WTC11 (cell line): ENCODE measurements at regions not wholly inside any gene's neighbourhood (a gene's known extent, or its start where the extent isn't known, plus 50 kb on each side); places are given as distances from the start of the nearest gene placed in this dataset.
A peak's percentile ranks its signal among the peaks of the same experiment; 100 is the strongest.

Experiments used
- ATAC-seq: fragments of 200-7000 bp; cut with Tn5 transposase; 2 replicates; pipeline ENCODE4 v1.10.0; 2021; ENCODE audit warnings: mild to moderate bottlenecking, moderate library complexity
- CTCF ChIA-PET: fragments of 300-600 bp; sonication (Branson Sonifier 250); formaldehyde crosslinking; loops from one replicate; lab custom pipeline; 2021; ENCODE audit warnings: antibody characterized with exemption; lab: Charles Lee
- POLR2A ChIA-PET: fragments of 350-600 bp; sonication (Branson Sonifier 250); formaldehyde crosslinking; loops from one replicate; lab custom pipeline; 2021; ENCODE audit warnings: antibody characterized with exemption; lab: Charles Lee
- DNase-seq: peaks from one replicate; pipeline ENCODE4 v3.0.0; 2021; ENCODE audit warnings: low spot score
- H3K27ac Mint-ChIP-seq: 2 replicates; pipeline ENCODE4 v1.8.0; 2021; ENCODE audit warnings: mixed read lengths
- H3K27me3 Mint-ChIP-seq: 2 replicates; pipeline ENCODE4 v1.8.0; 2021; ENCODE audit warnings: low read depth, mild to moderate bottlenecking, moderate library complexity, mixed read lengths
- H3K36me3 Mint-ChIP-seq: 2 replicates; pipeline ENCODE4 v1.8.0; 2021; ENCODE audit warnings: mixed read lengths
- H3K4me1 Mint-ChIP-seq: 2 replicates; pipeline ENCODE4 v1.8.0; 2022; ENCODE audit warnings: mixed read lengths
- H3K4me3 Mint-ChIP-seq: 2 replicates; pipeline ENCODE4 v1.8.0; 2021; ENCODE audit warnings: mild to moderate bottlenecking, moderate library complexity, mixed read lengths
- H3K9me3 Mint-ChIP-seq: 2 replicates; pipeline ENCODE4 v1.8.0; 2021; ENCODE audit warnings: mixed read lengths
- ATF1 ChIP-seq: sonication (generic); formaldehyde crosslinking; IDR thresholded peaks from 2 replicates; pipeline ENCODE4 v1.8.1; 2023; ENCODE audit warnings: mild to moderate bottlenecking, moderate library complexity, missing genetic modification reagents
- CREB1 ChIP-seq: sonication (generic); formaldehyde crosslinking; IDR thresholded peaks from 2 replicates; pipeline ENCODE4 v1.8.0; 2023; ENCODE audit warnings: mild to moderate bottlenecking, missing genetic modification reagents
- GABPB1 ChIP-seq: sonication (generic); formaldehyde crosslinking; IDR thresholded peaks from 2 replicates; pipeline ENCODE4 v1.8.1; 2023; ENCODE audit warnings: mild to moderate bottlenecking, missing genetic modification reagents
- GRHL2 ChIP-seq: fragments of 250-450 bp; sonication (Bioruptor Pico); IDR thresholded peaks from 2 replicates; pipeline ENCODE4 v1.8.0; 2022; ENCODE audit warnings: mild to moderate bottlenecking, moderate library complexity; ENCODE audit not compliant: insufficient replicate concordance, severe bottlenecking
- HMGXB4 ChIP-seq: sonication (generic); formaldehyde crosslinking; IDR thresholded peaks from 2 replicates; pipeline ENCODE4 v1.8.1; 2023; ENCODE audit warnings: mild to moderate bottlenecking, moderate library complexity, missing genetic modification reagents
- MLX ChIP-seq: sonication (generic); formaldehyde crosslinking; IDR thresholded peaks from 2 replicates; pipeline ENCODE4 v1.8.1; 2023; ENCODE audit warnings: mild to moderate bottlenecking, missing genetic modification reagents, moderate library complexity
- NFE2L1 ChIP-seq: sonication (generic); formaldehyde crosslinking; IDR thresholded peaks from 2 replicates; pipeline ENCODE4 v1.8.1; 2023; ENCODE audit warnings: missing genetic modification reagents
- NFYB ChIP-seq: sonication (generic); formaldehyde crosslinking; conservative IDR thresholded peaks from 2 replicates; pipeline ENCODE4 v1.8.0; 2022; ENCODE audit warnings: low read depth, missing genetic modification reagents
- OVOL2 ChIP-seq: fragments of 250-450 bp; sonication (Bioruptor Pico); IDR thresholded peaks from 2 replicates; pipeline ENCODE4 v1.9.0; 2021; ENCODE audit warnings: mild to moderate bottlenecking, borderline replicate concordance
- SMAD3 ChIP-seq: sonication (generic); formaldehyde crosslinking; IDR thresholded peaks from 2 replicates; pipeline ENCODE4 v1.8.0; 2022; ENCODE audit warnings: missing genetic modification reagents, mild to moderate bottlenecking, borderline replicate concordance
- SOX15 ChIP-seq: fragments of 250-450 bp; sonication (Bioruptor Pico); IDR thresholded peaks from 2 replicates; pipeline ENCODE4 v1.9.0; 2021; ENCODE audit warnings: mild to moderate bottlenecking
- SP1 ChIP-seq: sonication (generic); formaldehyde crosslinking; conservative IDR thresholded peaks from 2 replicates; pipeline ENCODE4 v1.8.1; 2022; ENCODE audit warnings: missing genetic modification reagents
- TEAD1 ChIP-seq: sonication (generic); formaldehyde crosslinking; IDR thresholded peaks from 2 replicates; pipeline ENCODE4 v1.8.0; 2022; ENCODE audit warnings: mild to moderate bottlenecking, missing genetic modification reagents
- TP53 ChIP-seq: sonication (generic); formaldehyde crosslinking; IDR thresholded peaks from 2 replicates; pipeline ENCODE4 v1.8.1; 2023; ENCODE audit warnings: mild to moderate bottlenecking, missing genetic modification reagents
- ZNF232 ChIP-seq: sonication (generic); formaldehyde crosslinking; IDR thresholded peaks from 2 replicates; pipeline ENCODE4 v1.8.0; 2022; ENCODE audit warnings: mild to moderate bottlenecking, missing genetic modification reagents
- ZNF423 ChIP-seq: fragments of 250-450 bp; sonication (Bioruptor Pico); IDR thresholded peaks from 2 replicates; pipeline ENCODE4 v2.1.2; 2022; ENCODE audit warnings: mild to moderate bottlenecking, moderate library complexity
- ZNF532 ChIP-seq: fragments of 250-450 bp; sonication (Bioruptor Pico); IDR thresholded peaks from 2 replicates; pipeline ENCODE4 v1.9.0; 2021; ENCODE audit warnings: mild to moderate bottlenecking, borderline replicate concordance
- TF ChIP-seq, protein P1 (sequence below): sonication (generic); formaldehyde crosslinking; conservative IDR thresholded peaks from 2 replicates; pipeline ENCODE4 v1.8.1; 2022; ENCODE audit warnings: mild to moderate bottlenecking, missing genetic modification reagents
- TF ChIP-seq, protein P2 (sequence below): sonication (generic); formaldehyde crosslinking; IDR thresholded peaks from 2 replicates; pipeline ENCODE4 v1.8.1; 2023; ENCODE audit warnings: mild to moderate bottlenecking, missing genetic modification reagents, borderline replicate concordance

GRCh38 chr2:234422981-234423431, 73.9 kb downstream of the ARL4C start (continued):
- TF ChIP-seq ZNF532 (CRISPR knock-in tag) = no peak
- TF ChIP-seq, protein P1, sequence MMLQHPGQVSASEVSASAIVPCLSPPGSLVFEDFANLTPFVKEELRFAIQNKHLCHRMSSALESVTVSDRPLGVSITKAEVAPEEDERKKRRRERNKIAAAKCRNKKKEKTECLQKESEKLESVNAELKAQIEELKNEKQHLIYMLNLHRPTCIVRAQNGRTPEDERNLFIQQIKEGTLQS (CRISPR knock-in tag) = no peak

GRCh38 chr2:234422273-234422732, 74.6 kb downstream of the ARL4C start:
- POLR2A ChIA-PET = no interaction called here
- TF ChIP-seq SOX15 (CRISPR knock-in tag) = no peak
- Mint-ChIP-seq H3K27me3 (peaks cover 45% of the 10 kb centered on the region), H3K4me1 (peaks cover 18% of the 10 kb centered on the region), H3K36me3 (no peaks in the 10 kb centered on the region), H3K27ac (no peak overlapping the region), H3K9me3 (peaks cover 8% of the 10 kb centered on the region), H3K4me3 (no peak overlapping the region)
- ATAC-seq (no peak), DNase-seq (no peak)
- CTCF ChIA-PET = interaction anchor here (0.5 to 1.2 kb wide), 2 partner anchors 75 to 88 kb away, joined by 3 read pairs; partner anchors contain the start of gene ARL4C

DNA sequence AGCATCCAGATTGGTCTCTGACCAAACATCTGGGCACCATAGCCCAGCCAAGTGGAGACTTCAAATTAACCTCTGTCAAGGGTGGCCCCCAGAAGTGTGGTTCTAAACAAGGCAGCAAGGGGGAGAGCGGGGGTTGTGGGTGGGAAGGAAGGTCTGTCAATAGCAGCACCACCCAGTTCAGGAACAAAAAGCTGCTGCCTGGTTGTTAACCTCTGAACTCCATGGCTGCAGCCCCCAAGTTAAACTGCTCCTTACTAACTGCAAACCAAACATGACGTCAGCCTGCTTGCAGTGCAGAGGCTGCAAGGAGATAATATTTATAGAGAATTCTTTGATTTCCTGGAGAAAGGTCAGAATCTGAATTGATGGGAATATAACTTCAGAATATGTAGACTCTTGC, 76.5 kb downstream of the ARL4C start:
- Mint-ChIP-seq H3K4me3 (no peak overlapping the region), H3K4me1 (no peaks in the 10 kb centered on the region; the same call in 1 of the 2 replicates), H3K9me3 (peaks cover 8% of the 10 kb centered on the region), H3K36me3 (no peaks in the 10 kb centered on the region), H3K27ac (no peak overlapping the region)
- ChIA-PET POLR2A (no interaction called here), CTCF (no interaction called here)
- ATAC-seq (peak; percentile 41; the same call in 1 of the 2 replicates), DNase-seq (no peak)
- TF ChIP-seq GABPB1 (CRISPR knock-in tag) = no peak
- TF ChIP-seq GRHL2 = no peak
- TF ChIP-seq SMAD3 (CRISPR knock-in tag) = no peak
- TF ChIP-seq TP53 (CRISPR knock-in tag) = no peak
- TF ChIP-seq, all 79 proteins: peak for 0
- peaks cover 30% of the 10 kb centered on the region for H3K27me3 Mint-ChIP-seq

DNA sequence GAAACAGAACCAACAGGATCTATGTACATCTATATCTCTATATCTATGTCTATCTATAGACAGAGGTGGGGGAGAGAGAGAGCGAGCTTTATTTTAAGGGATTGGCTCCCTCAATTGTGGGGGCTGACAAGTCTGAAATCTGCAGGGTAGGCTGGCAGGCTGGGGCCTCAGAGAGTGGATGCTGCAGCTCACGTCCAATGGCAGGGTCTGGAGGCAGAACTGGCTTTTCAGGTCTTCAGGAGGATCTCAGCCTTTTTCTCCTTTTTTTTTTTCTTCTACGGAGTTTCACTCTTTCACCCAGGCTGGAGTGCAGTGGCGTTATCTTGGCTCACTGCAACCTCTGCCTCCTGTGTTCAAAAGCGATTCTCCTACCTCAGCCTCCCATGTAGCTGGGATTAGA, 77.2 kb downstream of the ARL4C start:
- peaks cover 8% of the 10 kb centered on the region for H3K9me3 Mint-ChIP-seq
- H3K4me3 Mint-ChIP-seq = no peak overlapping the region
- peaks cover 24% of the 10 kb centered on the region for H3K27me3 Mint-ChIP-seq
- ATAC-seq = no peak
- TF ChIP-seq HMGXB4 (CRISPR knock-in tag) (no peak), OVOL2 (CRISPR knock-in tag) (no peak), SP1 (CRISPR knock-in tag) (no peak), ATF1 (CRISPR knock-in tag) (no peak), CREB1 (CRISPR knock-in tag) (no peak), MLX (CRISPR knock-in tag) (no peak), NFYB (CRISPR knock-in tag) (no peak), TEAD1 (CRISPR knock-in tag) (no peak), NFE2L1 (no peak), TP53 (CRISPR knock-in tag) (no peak), ZNF232 (no peak), ZNF423 (no peak)
- TF ChIP-seq, protein P2, sequence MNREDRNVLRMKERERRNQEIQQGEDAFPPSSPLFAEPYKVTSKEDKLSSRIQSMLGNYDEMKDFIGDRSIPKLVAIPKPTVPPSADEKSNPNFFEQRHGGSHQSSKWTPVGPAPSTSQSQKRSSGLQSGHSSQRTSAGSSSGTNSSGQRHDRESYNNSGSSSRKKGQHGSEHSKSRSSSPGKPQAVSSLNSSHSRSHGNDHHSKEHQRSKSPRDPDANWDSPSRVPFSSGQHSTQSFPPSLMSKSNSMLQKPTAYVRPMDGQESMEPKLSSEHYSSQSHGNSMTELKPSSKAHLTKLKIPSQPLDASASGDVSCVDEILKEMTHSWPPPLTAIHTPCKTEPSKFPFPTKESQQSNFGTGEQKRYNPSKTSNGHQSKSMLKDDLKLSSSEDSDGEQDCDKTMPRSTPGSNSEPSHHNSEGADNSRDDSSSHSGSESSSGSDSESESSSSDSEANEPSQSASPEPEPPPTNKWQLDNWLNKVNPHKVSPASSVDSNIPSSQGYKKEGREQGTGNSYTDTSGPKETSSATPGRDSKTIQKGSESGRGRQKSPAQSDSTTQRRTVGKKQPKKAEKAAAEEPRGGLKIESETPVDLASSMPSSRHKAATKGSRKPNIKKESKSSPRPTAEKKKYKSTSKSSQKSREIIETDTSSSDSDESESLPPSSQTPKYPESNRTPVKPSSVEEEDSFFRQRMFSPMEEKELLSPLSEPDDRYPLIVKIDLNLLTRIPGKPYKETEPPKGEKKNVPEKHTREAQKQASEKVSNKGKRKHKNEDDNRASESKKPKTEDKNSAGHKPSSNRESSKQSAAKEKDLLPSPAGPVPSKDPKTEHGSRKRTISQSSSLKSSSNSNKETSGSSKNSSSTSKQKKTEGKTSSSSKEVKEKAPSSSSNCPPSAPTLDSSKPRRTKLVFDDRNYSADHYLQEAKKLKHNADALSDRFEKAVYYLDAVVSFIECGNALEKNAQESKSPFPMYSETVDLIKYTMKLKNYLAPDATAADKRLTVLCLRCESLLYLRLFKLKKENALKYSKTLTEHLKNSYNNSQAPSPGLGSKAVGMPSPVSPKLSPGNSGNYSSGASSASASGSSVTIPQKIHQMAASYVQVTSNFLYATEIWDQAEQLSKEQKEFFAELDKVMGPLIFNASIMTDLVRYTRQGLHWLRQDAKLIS (CRISPR knock-in tag) = no peak
- no peak overlapping the region for H3K27ac Mint-ChIP-seq
- CTCF ChIA-PET = interaction anchor here (0.6 kb wide), 1 partner anchor 9 kb away, joined by 3 read pairs; no protein-coding TSS in a partner anchor
- POLR2A ChIA-PET = no interaction called here
- H3K36me3 Mint-ChIP-seq = no peaks in the 10 kb centered on the region
- no peak for DNase-seq
- H3K4me1 Mint-ChIP-seq = no peaks in the 10 kb centered on the region; the same call in 1 of the 2 replicates
